ENCODE measurements at regions not wholly inside any gene's neighbourhood (a gene's known extent, or its start where the extent isn't known, plus 50 kb on each side); places are given as distances from the start of the nearest gene placed in this dataset.

DNA sequence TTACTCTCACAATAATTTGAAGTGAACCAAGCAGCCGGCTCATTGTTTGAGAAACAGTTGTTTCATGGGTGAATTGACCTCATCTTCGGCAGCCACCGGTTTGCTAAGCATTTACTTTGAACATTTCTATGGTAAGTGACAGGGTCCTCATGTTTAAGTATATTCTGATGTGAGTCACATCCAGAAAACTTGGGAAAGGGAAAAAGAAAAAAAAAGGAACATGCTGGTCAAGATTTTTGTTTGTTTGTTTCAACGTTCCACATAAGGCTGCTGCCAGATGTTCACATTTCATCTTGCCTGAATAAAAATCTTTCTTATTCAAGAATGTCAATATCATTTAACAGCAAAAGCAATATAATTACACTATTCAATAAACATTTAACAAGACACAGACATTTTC is 55.0 kb upstream of the EXOC2 start:
- TF ChIP-seq SP1 (IDR thresholded peaks at IDR 0.05; ENCODE audit: low read depth) = no peak
- TF ChIP-seq, protein P1, sequence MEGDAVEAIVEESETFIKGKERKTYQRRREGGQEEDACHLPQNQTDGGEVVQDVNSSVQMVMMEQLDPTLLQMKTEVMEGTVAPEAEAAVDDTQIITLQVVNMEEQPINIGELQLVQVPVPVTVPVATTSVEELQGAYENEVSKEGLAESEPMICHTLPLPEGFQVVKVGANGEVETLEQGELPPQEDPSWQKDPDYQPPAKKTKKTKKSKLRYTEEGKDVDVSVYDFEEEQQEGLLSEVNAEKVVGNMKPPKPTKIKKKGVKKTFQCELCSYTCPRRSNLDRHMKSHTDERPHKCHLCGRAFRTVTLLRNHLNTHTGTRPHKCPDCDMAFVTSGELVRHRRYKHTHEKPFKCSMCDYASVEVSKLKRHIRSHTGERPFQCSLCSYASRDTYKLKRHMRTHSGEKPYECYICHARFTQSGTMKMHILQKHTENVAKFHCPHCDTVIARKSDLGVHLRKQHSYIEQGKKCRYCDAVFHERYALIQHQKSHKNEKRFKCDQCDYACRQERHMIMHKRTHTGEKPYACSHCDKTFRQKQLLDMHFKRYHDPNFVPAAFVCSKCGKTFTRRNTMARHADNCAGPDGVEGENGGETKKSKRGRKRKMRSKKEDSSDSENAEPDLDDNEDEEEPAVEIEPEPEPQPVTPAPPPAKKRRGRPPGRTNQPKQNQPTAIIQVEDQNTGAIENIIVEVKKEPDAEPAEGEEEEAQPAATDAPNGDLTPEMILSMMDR (IDR thresholded peaks at IDR 0.05 in 2 of 3, conservative IDR thresholded peaks at IDR 0.05 in 1 of 3; ENCODE audit: borderline replicate concordance in 1 of 3, insufficient read depth in 1 of 3, low read depth in 2 of 3, low read length in 2 of 3) = no peak
- TF ChIP-seq FOSL1 (IDR thresholded peaks at IDR 0.05; ENCODE audit: low read depth) = no peak
- no peak for TF ChIP-seq ZNF274 (IDR thresholded peaks at IDR 0.05; ENCODE audit: low read depth, low read length)
- no peak for TF ChIP-seq EZH2 (IDR thresholded peaks at IDR 0.05)
- no peak for TF ChIP-seq POLR2A (IDR thresholded peaks at IDR 0.05; ENCODE audit: borderline replicate concordance, extremely low read depth, insufficient read depth, insufficient read length)
